Peyer's patch (tissue), 4 donors: ENCODE measurements at regions not wholly inside any gene's neighbourhood (a gene's known extent, or its start where the extent isn't known, plus 50 kb on each side); places are given as distances from the start of the nearest gene placed in this dataset.

Source experiments
- DNase-seq, 3 donors: peaks; one replicate each; pipeline ENCODE4 v3.0.0-alpha.2; 2017 to 2019
- H3K27ac ChIP-seq, 4 donors: fragments of 200-600 bp; sonication (generic); one replicate each; pipeline ENCODE4 v1.5.1; 2016 to 2019
- H3K27me3 ChIP-seq, 2 donors: fragments of 200-600 bp; sonication (generic); one replicate each; pipeline ENCODE4 v1.5.1; 2019
- H3K36me3 ChIP-seq, 3 donors: fragments of 200-600 bp; sonication (generic); one replicate each; pipeline ENCODE4 v1.5.1; 2016 to 2019
- H3K4me1 ChIP-seq, 4 donors: fragments of 200-600 bp; sonication (generic); one replicate each; pipeline ENCODE4 v1.5.1; 2016 to 2019
- H3K4me3 ChIP-seq, 4 donors: fragments of 200-600 bp; sonication (generic); 1 replicate in 3 of 4; 2 replicates in 1 of 4; pipeline ENCODE4 v1.5.1; 2016 to 2019; ENCODE audit warnings: mild to moderate bottlenecking in 1 of 4
- H3K9me3 ChIP-seq, 4 donors: fragments of 200-600 bp; sonication (generic); one replicate each; pipeline ENCODE4 v1.5.1; 2016 to 2019; ENCODE audit warnings: mild to moderate bottlenecking in 1 of 4
- POLR2A ChIP-seq, 2 donors: fragments of 450-650 bp; IDR thresholded peaks; one replicate each; pipeline ENCODE4 v1.5.1; 2017; ENCODE audit warnings: antibody characterized with exemption in 2 of 2, mild to moderate bottlenecking in 2 of 2, moderate library complexity in 2 of 2
- TF ChIP-seq, protein P1 (sequence below), 6 experiments: fragments of 450-650 bp in 4 of 6; fragments of 200-600 bp in 2 of 6; sonication (generic) in 1 of 6; IDR thresholded peaks; one replicate each; pipeline ENCODE4 v1.5.1; 2017 to 2019; ENCODE audit warnings: antibody characterized with exemption in 6 of 6, mild to moderate bottlenecking in 3 of 6, moderate library complexity in 1 of 6

DNA sequence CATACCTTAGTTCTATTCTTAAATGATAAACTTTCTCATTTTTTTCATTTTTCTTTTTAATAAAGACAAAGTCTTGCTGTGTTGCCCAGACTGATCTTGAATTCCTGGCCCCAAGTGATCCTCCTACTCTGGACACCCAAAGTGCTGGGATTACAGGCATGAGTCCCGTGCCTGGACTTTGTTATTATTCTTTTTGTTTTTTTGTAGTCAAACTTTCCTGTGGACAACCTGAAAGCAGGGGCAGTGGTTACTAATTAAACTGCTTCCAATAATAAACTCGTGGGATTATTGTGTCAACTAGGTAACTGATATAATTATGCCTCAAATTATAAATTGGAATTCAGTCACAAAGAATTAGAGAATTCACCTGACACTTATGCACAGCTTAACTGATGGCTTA lies 107.8 kb upstream of the RAPGEF2 start:
- Histone ChIP-seq H3K27me3 (no peaks in the 10 kb centered on the region), H3K9me3 (no peaks in the 10 kb centered on the region), H3K4me3 (no peak overlapping the region), H3K36me3 (no peaks in the 10 kb centered on the region), H3K27ac (no peak overlapping the region), H3K4me1 (peaks cover 0 to 3% (median 0%) of the 10 kb centered on the region in 4 donors)
- no peak for TF ChIP-seq POLR2A (IDR thresholded peaks at IDR 0.05)
- TF ChIP-seq, protein P1, sequence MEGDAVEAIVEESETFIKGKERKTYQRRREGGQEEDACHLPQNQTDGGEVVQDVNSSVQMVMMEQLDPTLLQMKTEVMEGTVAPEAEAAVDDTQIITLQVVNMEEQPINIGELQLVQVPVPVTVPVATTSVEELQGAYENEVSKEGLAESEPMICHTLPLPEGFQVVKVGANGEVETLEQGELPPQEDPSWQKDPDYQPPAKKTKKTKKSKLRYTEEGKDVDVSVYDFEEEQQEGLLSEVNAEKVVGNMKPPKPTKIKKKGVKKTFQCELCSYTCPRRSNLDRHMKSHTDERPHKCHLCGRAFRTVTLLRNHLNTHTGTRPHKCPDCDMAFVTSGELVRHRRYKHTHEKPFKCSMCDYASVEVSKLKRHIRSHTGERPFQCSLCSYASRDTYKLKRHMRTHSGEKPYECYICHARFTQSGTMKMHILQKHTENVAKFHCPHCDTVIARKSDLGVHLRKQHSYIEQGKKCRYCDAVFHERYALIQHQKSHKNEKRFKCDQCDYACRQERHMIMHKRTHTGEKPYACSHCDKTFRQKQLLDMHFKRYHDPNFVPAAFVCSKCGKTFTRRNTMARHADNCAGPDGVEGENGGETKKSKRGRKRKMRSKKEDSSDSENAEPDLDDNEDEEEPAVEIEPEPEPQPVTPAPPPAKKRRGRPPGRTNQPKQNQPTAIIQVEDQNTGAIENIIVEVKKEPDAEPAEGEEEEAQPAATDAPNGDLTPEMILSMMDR (IDR thresholded peaks at IDR 0.05), result no peak
- DNase-seq, result no peak

DNA sequence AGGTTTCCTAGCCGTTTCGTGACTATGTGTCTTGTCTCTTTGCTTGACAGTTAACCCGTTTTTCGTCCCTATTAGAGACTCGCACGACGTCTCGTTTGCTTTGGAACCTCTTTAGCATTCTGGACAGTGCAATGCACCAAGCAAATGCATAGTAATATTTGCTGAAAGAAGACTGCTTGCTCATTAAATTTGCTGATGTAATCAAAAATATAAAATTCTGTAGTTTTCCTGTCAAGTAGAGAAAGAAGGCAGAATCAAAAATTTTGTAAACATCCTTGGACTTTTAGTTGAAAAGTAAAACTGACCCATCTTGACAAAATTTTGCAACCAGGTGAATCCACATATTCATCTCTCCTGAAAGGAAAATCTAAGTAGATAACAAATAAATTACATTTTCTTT lies 106.9 kb upstream of the RAPGEF2 start:
- Histone ChIP-seq H3K9me3 (no peaks in the 10 kb centered on the region), H3K27me3 (no peaks in the 10 kb centered on the region), H3K27ac (no peak overlapping the region), H3K36me3 (no peaks in the 10 kb centered on the region), H3K4me1 (peaks cover 0 to 3% (median 0%) of the 10 kb centered on the region in 4 donors), H3K4me3 (no peak overlapping the region)
- no peak for DNase-seq
- no peak for TF ChIP-seq POLR2A (IDR thresholded peaks at IDR 0.05)
- TF ChIP-seq, protein P1 (IDR thresholded peaks at IDR 0.05), result no peak

DNA sequence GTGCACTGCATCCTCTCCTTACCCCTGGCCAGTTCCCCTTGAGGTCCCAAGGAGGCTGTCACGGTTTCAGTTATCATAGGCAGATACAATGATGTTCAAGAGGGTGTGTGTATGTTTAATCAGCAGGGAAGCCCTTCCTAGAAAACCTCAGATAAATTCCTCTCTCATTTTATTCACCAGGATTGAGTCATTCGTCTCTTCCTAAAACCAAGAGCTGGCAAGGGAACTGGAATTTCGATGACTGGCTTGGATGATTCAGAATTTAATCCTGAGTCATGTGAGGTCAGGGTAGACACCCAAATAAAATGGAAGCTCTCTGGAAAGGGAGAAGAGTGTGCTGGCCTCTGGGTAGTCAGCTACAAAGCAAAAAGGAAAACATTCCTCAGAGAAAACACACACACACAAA lies 106.2 kb upstream of the RAPGEF2 start:
- Histone ChIP-seq H3K4me1 (peaks cover 0 to 3% (median 0%) of the 10 kb centered on the region in 4 donors), H3K27ac (no peak overlapping the region), H3K4me3 (no peak overlapping the region), H3K9me3 (no peaks in the 10 kb centered on the region), H3K27me3 (no peaks in the 10 kb centered on the region), H3K36me3 (no peaks in the 10 kb centered on the region)
- TF ChIP-seq, protein P1 (IDR thresholded peaks at IDR 0.05), result no peak
- no peak for TF ChIP-seq POLR2A (IDR thresholded peaks at IDR 0.05)
- DNase-seq, result no peak

DNA sequence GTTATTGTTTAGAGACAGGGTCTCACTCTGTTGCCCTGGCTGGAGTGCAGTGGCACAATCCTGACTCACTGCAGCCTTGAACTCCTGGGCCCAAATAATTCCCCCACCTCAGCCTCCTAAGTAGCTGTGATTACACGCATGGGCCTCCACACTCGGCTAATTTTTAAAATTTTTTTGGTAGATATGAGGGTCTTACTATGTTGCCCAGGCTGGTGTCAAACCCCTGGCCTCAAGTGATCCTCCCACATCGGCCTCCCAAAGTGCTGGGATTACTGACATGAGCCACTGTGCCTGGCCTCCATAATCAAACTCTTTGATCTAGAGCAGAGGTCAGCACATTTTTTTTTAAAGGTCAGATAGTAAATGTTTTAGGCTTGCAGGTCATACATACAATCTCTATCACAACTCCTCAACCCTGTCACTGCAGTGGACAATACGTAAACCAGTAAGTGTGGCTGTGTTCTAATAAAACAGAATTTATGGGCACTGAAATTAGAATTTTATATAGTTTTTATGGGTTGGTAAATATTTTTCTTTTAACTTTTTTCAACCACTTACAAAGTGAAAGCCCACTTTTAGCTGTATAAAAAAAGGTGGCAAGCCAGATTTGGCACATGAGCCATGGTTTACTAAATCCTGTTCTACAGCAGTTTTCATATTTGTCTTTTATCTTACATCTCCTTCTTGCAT lies 105.1 kb upstream of the RAPGEF2 start:
- Histone ChIP-seq H3K4me3 (no peak overlapping the region), H3K9me3 (no peaks in the 10 kb centered on the region), H3K27ac (no peak overlapping the region), H3K27me3 (no peaks in the 10 kb centered on the region), H3K36me3 (no peaks in the 10 kb centered on the region), H3K4me1 (peaks cover 0 to 3% (median 0%) of the 10 kb centered on the region in 4 donors)
- no peak for TF ChIP-seq POLR2A (IDR thresholded peaks at IDR 0.05)
- DNase-seq, result no peak

DNA sequence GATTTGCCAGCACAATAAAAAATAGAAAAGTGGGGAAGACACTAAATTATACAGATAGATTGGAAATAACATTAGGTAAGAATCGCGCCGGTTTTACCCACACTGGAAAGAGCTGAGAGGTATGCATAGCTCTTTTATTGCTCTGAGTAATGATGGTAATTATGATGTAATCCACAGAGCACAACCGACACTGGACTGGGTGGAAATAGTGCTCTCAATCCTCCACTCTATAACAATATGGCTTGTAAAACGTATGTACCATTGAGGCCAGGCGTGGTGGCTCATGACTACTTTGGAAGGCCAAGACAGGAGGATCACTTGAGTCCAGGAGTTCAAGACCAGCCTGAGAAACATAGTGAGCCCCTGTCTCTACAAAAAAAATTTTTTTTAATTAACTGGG lies 104.3 kb upstream of the RAPGEF2 start:
- Histone ChIP-seq H3K4me1 (peaks cover 0 to 3% (median 0%) of the 10 kb centered on the region in 4 donors), H3K27ac (no peak overlapping the region), H3K27me3 (no peaks in the 10 kb centered on the region), H3K4me3 (no peak overlapping the region), H3K36me3 (no peaks in the 10 kb centered on the region), H3K9me3 (no peaks in the 10 kb centered on the region)
- TF ChIP-seq, protein P1 (IDR thresholded peaks at IDR 0.05), result no peak
- no peak for TF ChIP-seq POLR2A (IDR thresholded peaks at IDR 0.05)
- DNase-seq, result peak in 1 of 3 donors; percentile 61

DNA sequence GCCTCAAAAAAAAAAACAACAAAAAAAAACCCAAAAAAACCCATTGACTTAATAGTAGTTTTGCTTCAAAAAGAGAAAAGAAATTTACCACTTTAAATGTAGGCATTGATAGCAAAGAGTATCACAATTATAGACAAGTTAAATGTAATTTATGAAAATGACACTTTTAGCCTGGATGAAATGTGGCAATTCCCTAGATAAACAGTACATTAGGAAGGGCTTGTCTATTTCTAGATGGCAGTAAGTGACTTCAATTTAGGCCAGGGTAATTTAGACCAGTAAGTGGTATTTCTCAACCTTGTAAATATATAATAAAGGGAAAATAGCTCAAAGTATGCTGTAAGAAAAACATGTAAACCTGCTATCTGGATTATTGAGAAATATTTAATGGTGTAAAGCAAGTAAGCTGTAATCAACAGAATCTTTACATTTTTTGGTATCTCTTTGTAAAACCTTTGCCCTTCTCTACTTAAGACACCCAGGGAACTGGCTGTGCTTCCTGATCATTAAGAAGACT lies 103.7 kb upstream of the RAPGEF2 start:
- no peak overlapping the region for H3K27ac ChIP-seq

More for the DNA sequence above, 103.7 kb upstream of the RAPGEF2 start:
- TF ChIP-seq, protein P1 (IDR thresholded peaks at IDR 0.05), result no peak
- TF ChIP-seq POLR2A (IDR thresholded peaks at IDR 0.05), result no peak
- Histone ChIP-seq H3K9me3 (no peaks in the 10 kb centered on the region), H3K4me3 (no peak overlapping the region), H3K36me3 (no peaks in the 10 kb centered on the region), H3K27me3 (no peaks in the 10 kb centered on the region), H3K4me1 (peaks cover 0 to 3% (median 0%) of the 10 kb centered on the region in 4 donors)
- no peak for DNase-seq
